Stimulated activated CD8-positive, alpha-beta memory T cell treated with anti-CD3 and anti-CD28 coated beads, Interleukin-4, amount 100 ng/mL, for 1 hour (primary cell): ENCODE measurements at regions not wholly inside any gene's neighbourhood (a gene's known extent, or its start where the extent isn't known, plus 50 kb on each side); places are given as distances from the start of the nearest gene placed in this dataset.
"Not testable (repeated sequence)": the region's sequence is repeated elsewhere in the genome, so short reads cannot be mapped to it uniquely, and the experiment has no call there.

Experiments
- DNase-seq, 2 donors: peaks; one replicate each; pipeline ENCODE4 v3.0.0-alpha.2; 2020; ENCODE audit warnings: low read depth in 2 of 2, low spot score in 1 of 2

GRCh38 chr9:94033383-94033782 is 50.9 kb upstream of the PTPDC1 start:
- no peak for DNase-seq

GRCh38 chr9:94031946-94032345 is 52.3 kb upstream of the PTPDC1 start:
- DNase-seq, result no peak

- DNase-seq, result no peak
Measured at GRCh38 chr9:94031380-94031779, 52.9 kb upstream of the PTPDC1 start.

GRCh38 chr9:94030318-94031179 is 53.7 kb upstream of the PTPDC1 start:
- peak; percentile 54 to 59 for DNase-seq

GRCh38 chr9:94029932-94030317 is 54.3 kb upstream of the PTPDC1 start:
- no peak for DNase-seq

- no peak for DNase-seq
Measured at GRCh38 chr9:94026816-94027215, 57.4 kb upstream of the PTPDC1 start.

GRCh38 chr9:94022476-94022875 is 61.8 kb upstream of the PTPDC1 start:
- DNase-seq, result not testable (repeated sequence)

- DNase-seq, result not testable (repeated sequence)
Measured at GRCh38 chr9:94020836-94021235, 63.4 kb upstream of the PTPDC1 start.

- DNase-seq, result no peak
Measured at GRCh38 chr9:94018628-94019027, 63.5 kb upstream of the BARX1 start.

GRCh38 chr9:94017939-94018531 is 62.9 kb upstream of the BARX1 start:
- DNase-seq, result no peak

GRCh38 chr9:94016744-94017143 is 61.6 kb upstream of the BARX1 start:
- DNase-seq, result no peak

- no peak for DNase-seq
Measured at GRCh38 chr9:94014920-94015319, 59.8 kb upstream of the BARX1 start.

GRCh38 chr9:94014066-94014654 is 59.0 kb upstream of the BARX1 start:
- no peak for DNase-seq

GRCh38 chr9:94010980-94011533 is 55.9 kb upstream of the BARX1 start:
- DNase-seq, result no peak

GRCh38 chr9:94005272-94005901 is 50.2 kb upstream of the BARX1 start:
- no peak for DNase-seq
